Activated CD8-positive, alpha-beta memory T cell treated with anti-CD3 and anti-CD28 coated beads for 36 hours (primary cell): ENCODE measurements at regions not wholly inside any gene's neighbourhood (a gene's known extent, or its start where the extent isn't known, plus 50 kb on each side); places are given as distances from the start of the nearest gene placed in this dataset.

ENCODE experiments used
- CTCF ChIA-PET: fragments of 350-600 bp; sonication (Branson Sonifier 250); formaldehyde crosslinking; loops from one replicate; lab custom pipeline; 2021; ENCODE audit warnings: antibody characterized with exemption; lab: Charles Lee
- POLR2A ChIA-PET: fragments of 350-600 bp; sonication (Branson Sonifier 250); formaldehyde crosslinking; loops from one replicate; lab custom pipeline; 2021; ENCODE audit warnings: antibody characterized with exemption; lab: Charles Lee

DNA sequence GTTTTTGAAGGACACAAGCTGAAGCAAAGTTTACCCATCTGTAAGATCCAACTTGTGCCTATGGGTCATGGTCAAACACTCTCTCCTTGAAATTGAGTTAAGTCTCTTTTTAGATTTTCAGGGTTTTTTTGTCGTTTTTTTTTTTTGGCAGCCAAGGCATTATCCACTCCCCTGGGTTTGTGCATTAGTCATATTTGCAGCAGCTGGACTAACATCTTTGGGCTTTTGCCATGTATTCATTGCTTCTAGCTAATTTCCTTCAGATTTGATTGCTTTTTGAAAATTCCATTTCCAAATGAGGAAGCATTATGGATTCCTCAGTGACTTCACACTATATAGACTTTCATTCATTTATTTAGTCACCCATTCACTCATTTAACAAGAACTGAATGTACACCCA lies 80.3 kb upstream of the SRRM4 start:
- POLR2A ChIA-PET = no interaction called here
- CTCF ChIA-PET = no interaction called here

DNA sequence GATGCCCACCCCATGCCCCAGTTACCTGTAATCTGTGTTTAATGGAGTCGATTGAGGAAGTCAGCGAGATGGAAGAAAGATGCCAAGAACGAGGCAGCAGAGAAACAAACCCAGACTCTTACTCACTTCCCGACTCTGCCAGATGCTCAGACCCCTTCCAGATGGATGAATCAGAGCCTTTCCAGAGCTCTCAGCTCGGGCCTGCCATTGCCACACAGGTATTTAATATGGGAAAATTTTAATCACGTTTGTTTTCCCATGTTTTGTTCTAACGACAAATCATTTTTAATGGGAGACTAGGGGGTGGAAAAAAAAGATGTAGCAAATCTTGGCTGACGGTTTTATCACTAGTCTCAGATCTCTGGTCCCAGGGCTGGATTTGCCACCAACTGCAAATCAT lies 72.5 kb upstream of the SRRM4 start:
- POLR2A ChIA-PET = no interaction called here
- CTCF ChIA-PET = no interaction called here

DNA sequence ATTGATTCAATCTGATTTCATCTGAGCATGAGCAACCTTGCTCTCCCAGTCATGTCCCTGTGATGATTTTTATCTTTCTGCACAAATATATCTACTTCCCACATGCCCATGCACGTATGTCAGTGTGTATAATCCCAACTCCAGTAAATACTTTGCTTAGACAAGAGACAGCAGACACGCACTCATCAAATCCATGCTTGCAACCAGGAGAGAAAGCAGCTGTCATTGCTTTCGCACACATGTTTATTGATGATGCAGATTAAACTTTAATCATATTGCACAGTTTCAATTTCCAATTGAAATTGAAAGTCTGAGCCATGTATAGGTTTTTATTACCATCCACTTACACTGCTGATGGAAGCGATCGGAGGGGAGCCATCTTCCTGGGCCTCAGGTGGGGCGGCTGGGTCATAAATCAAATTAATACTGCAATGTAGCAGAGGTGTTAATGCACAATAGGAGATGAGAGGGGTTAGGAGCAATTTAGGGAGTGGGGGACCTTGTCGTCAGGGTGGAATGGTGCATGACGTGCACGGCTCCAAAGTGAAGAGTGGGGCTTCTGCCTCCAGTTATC lies 68.6 kb upstream of the SRRM4 start:
- ChIA-PET CTCF (no interaction called here), POLR2A (no interaction called here)

DNA sequence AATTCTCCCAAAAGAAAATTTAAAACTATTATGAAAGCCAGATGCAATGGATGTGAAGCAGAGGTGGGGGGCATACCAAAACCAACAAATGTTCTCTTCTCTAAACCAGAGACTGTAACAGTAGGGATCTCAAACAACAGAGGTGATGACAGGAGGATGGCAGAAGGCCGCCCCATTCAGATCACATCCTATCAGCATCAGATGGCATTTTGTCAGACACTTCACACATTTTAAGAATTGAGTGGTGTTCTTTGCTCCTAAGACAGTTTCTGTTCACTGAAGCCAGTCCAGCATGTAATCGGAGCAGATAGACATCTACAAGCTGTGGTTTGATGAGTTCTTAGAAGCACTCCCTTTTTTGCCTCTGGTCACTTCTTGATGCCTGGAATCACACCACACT lies 59.6 kb upstream of the SRRM4 start:
- ChIA-PET POLR2A (no interaction called here), CTCF (no interaction called here)

DNA sequence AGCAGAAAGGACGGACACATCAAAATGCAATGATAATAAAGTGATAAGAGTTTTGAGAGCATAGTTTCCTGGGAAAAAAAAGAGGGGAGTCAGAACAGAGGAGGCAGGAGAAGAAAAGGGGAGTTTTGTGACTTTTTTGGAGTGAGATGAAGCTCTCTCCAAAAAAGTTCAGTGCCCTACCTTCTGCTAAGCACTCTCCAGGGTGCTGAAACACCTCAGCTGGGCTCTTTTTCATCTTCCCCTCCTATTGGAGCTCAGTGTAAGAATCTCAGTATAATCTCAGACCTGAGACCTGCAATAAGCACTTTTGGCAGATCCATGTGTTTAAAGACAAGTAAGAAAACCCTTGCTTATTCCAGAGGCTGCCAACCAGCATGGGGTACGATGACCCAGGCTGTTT lies 58.9 kb upstream of the SRRM4 start:
- POLR2A ChIA-PET = no interaction called here

DNA sequence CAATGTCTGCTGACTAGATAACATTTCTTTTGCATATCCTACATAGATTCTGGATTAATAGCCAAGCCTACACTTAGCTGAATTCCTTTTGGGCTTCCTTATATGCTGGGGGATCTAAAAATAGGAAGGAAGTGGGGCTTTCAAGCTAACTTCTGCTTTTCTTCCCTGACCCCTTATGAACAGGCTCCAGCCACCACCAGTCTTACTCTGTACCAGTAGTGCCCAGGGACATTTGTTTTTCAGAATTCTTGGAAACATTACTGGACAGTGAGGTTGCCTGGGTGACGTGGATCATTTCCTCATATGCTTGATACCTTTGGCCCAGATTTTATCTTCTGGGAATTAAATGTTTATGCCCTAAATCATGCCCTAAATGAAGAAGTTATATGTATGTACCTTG lies 55.9 kb upstream of the SRRM4 start:
- POLR2A ChIA-PET = no interaction called here

More for the DNA sequence above, 58.9 kb upstream of the SRRM4 start:
- CTCF ChIA-PET = no interaction called here

DNA sequence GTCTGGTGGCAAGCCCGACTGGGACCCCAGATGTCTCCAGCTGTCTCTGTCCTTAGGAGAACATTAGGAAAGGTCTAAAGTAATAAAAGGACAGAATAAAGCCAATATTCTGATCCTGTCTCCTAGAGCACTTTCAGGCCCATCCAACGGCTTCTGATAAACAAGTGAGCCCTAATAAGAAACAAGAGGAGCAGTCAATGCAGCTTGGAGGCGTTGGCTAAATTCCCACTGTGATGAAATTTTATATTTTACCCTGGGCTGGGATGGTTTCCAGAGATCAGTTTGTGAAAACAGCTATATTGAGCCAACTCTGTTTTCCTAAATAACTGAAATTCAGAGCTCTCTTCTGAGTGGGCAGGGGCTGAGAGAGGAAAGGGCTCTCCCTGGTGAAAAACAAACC lies 55.5 kb upstream of the SRRM4 start:
- ChIA-PET POLR2A (no interaction called here), CTCF (no interaction called here)

More for the DNA sequence above, 55.9 kb upstream of the SRRM4 start:
- CTCF ChIA-PET = no interaction called here
